ENCODE measurements at regions not wholly inside any gene's neighbourhood (a gene's known extent, or its start where the extent isn't known, plus 50 kb on each side); places are given as distances from the start of the nearest gene placed in this dataset.

DNA sequence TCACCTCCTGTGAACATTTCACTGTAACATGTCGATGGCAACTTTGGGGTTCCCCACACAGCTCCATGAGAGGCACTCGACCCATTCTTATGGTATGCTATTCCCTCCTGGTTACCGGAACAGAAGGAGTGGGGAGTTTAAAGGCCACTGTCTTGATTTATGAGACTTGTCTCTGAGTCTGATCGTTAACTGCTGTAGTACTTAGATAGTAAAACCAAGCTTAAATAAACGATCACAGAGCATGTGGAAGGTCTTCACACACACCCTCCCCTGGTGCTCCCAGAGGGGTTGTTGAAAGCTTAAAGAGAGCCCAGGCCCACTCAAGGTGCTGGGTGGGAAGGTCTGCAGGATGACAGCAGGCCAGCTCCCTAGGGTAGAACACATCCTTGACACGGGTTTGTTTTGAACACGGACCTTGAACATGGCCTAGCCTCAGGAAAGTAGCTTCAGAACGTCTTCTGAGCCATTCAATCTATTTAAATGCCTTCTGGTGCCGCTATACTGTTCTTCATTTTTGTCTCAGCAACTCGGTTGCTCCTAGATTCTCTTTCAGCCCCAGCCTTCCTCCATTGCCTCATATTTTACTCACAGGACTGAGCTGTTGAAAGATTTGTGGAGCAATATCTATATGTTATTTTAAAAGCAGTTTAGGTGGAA lies 335.3 kb downstream of the FGFR2 start:
- peak overlapping the region; percentile 60 for H3K27ac ChIP-seq
- TF ChIP-seq, protein P1, sequence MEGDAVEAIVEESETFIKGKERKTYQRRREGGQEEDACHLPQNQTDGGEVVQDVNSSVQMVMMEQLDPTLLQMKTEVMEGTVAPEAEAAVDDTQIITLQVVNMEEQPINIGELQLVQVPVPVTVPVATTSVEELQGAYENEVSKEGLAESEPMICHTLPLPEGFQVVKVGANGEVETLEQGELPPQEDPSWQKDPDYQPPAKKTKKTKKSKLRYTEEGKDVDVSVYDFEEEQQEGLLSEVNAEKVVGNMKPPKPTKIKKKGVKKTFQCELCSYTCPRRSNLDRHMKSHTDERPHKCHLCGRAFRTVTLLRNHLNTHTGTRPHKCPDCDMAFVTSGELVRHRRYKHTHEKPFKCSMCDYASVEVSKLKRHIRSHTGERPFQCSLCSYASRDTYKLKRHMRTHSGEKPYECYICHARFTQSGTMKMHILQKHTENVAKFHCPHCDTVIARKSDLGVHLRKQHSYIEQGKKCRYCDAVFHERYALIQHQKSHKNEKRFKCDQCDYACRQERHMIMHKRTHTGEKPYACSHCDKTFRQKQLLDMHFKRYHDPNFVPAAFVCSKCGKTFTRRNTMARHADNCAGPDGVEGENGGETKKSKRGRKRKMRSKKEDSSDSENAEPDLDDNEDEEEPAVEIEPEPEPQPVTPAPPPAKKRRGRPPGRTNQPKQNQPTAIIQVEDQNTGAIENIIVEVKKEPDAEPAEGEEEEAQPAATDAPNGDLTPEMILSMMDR (conservative IDR thresholded peaks at IDR 0.05; ENCODE audit: low read depth) = no peak
- ChIA-PET CTCF (interaction anchor here (0.6 kb wide), 1 partner anchor 211 kb away, joined by 3 read pairs; no protein-coding TSS in a partner anchor), POLR2A (ENCODE audit: low non-redundant PET) (no interaction called here)
- DNase-seq (ENCODE audit: low spot score) = no peak

DNA sequence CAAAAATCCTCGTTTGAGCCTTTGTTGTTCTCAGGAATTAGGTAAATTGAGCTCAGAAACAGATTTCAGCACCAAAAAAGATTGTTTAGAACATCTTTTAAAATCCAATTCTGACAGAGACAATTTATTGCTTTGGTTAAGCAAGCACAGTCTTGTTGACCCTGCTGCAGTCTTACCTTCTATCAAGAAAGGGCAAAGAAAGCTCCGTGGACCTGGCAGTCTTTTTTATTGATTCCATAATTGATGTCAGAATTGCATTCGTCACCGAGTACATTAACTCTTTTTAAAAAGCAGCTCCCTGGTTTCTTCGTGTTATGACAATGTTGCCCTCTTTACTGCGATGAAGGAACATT lies 334.8 kb downstream of the FGFR2 start:
- DNase-seq (ENCODE audit: low spot score) = no peak
- ChIA-PET POLR2A (ENCODE audit: low non-redundant PET) (no interaction called here), CTCF (no interaction called here)
- TF ChIP-seq, protein P1 (conservative IDR thresholded peaks at IDR 0.05; ENCODE audit: low read depth) = no peak
- no peak overlapping the region for H3K27ac ChIP-seq

DNA sequence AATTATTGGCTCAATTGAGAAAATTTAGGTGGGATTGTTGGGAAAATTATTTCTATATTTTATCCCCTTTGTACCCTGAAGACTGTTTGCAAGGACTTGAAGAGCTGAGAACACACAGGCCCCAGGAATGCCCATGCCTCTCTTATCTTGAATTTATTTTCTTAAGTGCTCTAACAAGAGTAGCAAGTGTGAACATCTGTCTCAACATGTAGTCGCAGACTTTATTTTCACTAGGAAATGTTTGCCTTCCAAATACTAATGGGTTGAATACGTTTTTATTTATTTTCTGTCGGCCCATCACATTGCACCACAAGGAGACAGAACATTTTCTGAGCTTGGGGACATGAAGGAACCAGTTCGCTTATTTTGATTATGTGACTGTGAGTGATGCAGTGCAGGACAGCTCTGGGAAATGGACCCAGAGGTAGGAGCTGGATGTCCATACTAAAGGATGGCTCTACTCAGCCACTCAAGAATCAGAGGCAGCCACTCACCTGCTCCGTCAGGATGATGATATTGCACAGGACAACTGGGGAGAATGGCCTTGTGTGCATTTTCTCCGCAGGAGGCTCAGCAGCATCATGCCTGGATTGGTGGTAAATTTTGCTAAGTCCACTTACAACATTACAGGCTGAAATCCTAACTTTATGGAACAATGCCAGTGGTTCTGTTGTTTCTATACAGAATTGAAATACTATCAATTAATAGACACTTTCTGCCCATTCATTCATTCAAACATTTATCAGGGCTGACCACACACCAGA lies 332.7 kb downstream of the FGFR2 start:
- DNase-seq (ENCODE audit: low spot score) = no peak
- ChIA-PET CTCF (no interaction called here), POLR2A (ENCODE audit: low non-redundant PET) (no interaction called here)
- TF ChIP-seq, protein P1 (conservative IDR thresholded peaks at IDR 0.05; ENCODE audit: low read depth) = no peak
- H3K27ac ChIP-seq = no peak overlapping the region

DNA sequence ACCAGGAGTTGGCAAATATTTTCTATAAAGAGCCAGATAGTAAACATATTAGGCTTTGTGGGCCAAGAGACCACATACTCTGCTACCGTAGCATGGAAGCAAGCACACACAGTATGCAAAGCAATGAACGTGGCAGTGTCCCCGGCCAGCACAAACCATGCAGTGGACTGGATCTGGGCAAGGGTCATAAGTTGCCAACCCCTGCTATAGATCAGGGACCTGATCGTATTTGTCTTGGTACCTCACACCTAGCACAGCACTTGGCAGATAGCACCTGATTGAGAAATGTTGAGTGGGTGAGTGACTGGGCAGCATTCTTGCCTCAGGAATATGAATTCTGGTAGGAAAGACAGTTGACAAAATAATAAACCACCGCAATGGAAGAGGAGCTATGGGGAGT lies 331.9 kb downstream of the FGFR2 start:
- POLR2A ChIA-PET (ENCODE audit: low non-redundant PET) = no interaction called here
- TF ChIP-seq, protein P1 (conservative IDR thresholded peaks at IDR 0.05; ENCODE audit: low read depth) = no peak
- no peak overlapping the region for H3K27ac ChIP-seq
- no peak for DNase-seq (ENCODE audit: low spot score)
- CTCF ChIA-PET = interaction anchor here (0.7 kb wide), 1 partner anchor 312 kb away, joined by 3 read pairs; no protein-coding TSS in a partner anchor

DNA sequence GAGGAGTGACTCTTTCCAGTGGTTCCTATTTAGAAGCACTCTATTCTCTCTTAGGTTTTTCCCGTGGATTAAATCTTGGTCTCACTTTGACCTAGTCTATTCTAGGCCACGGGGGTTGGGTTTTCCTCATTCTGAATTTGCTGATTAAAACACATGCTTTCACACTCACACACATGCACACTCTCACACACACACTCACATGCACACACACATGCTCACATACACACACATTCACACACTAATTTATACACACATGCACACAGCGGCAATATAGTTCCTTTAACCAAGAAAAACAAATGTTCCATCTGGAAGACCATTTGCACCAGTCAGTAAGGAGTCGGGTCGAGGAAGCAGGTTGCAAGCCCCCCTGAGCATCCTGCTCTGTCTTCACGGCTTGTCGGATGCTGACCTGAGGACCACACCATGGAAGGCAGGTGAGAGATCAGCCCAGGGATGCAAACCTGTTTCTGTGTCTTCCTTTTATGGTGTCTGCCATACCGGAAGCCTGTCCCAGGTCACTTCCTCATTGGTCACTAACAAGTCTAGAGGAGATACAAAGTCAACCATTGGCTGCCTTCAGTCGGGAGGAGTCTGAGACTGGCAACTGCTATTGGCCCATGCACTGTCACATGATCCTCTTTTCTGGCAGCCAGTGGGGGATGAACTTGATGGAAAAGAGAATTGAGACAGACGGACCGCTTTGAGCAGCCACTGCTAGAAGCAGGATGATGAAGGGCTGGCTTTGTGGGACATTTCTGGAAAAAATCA lies 330.8 kb downstream of the FGFR2 start:
- no peak for DNase-seq (ENCODE audit: low spot score)
- ChIA-PET POLR2A (ENCODE audit: low non-redundant PET) (no interaction called here), CTCF (no interaction called here)
- no peak overlapping the region for H3K27ac ChIP-seq
- TF ChIP-seq, protein P1 (conservative IDR thresholded peaks at IDR 0.05; ENCODE audit: low read depth) = no peak

DNA sequence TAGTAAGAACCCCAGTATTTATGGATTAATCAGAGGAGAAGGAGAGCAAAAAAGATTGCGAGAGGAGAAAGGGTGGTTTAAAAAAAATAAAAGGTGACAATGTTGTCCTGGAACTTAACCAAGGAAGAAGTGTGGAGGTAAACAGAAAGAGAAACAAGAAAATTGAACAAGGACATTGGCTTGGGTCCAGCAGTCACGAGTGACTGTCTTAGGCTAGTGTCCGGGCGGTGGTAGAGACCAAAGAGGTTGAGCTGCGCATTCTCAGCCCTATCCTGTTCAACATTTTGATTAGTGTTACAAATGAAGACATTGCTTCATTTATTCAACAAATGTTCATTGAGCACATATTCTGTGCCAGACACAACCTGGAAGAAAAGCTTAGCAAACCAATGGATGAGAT lies 329.9 kb downstream of the FGFR2 start:
- TF ChIP-seq, protein P1 (conservative IDR thresholded peaks at IDR 0.05; ENCODE audit: low read depth) = no peak
- H3K27ac ChIP-seq = no peak overlapping the region
- POLR2A ChIA-PET (ENCODE audit: low non-redundant PET) = no interaction called here
- CTCF ChIA-PET = interaction anchor here (0.6 kb wide), 1 partner anchor 310 kb away, joined by 3 read pairs; no protein-coding TSS in a partner anchor
- DNase-seq (ENCODE audit: low spot score) = no peak
